Stimulated activated CD4-positive, alpha-beta T cell treated with anti-CD3 and anti-CD28 coated beads, TNF-alpha, amount 100 ng/mL, for 4 hours (primary cell): ENCODE measurements at regions not wholly inside any gene's neighbourhood (a gene's known extent, or its start where the extent isn't known, plus 50 kb on each side); places are given as distances from the start of the nearest gene placed in this dataset.
"Not testable (repeated sequence)": the region's sequence is repeated elsewhere in the genome, so short reads cannot be mapped to it uniquely, and the experiment has no call there.

ENCODE experiments used
- DNase-seq, 3 experiments: peaks; one replicate each; pipeline ENCODE4 v3.0.0-alpha.2; 2020; ENCODE audit warnings: low read depth in 3 of 3

- no peak for DNase-seq
These were observed 76.3 kb downstream of the DRAM2 start for GRCh38 chr1:111063595-111063994.

GRCh38 chr1:111062624-111063023 lies 77.3 kb downstream of the DRAM2 start:
- no peak for DNase-seq

GRCh38 chr1:111062081-111062480 lies 77.8 kb downstream of the DRAM2 start:
- DNase-seq: no peak

- no peak for DNase-seq
These were observed 85.2 kb downstream of the DRAM2 start for GRCh38 chr1:111054656-111055055.

GRCh38 chr1:111052246-111052645 lies 87.6 kb downstream of the DRAM2 start:
- no peak for DNase-seq

- not testable (repeated sequence) for DNase-seq
These were observed 84.5 kb upstream of the LRIF1 start for GRCh38 chr1:111048253-111048652.

- DNase-seq: no peak
These were observed 81.5 kb upstream of the LRIF1 start for GRCh38 chr1:111045033-111045722.

- DNase-seq: peak in 1 of 3 experiments; percentile 20
These were observed 68.7 kb upstream of the LRIF1 start for GRCh38 chr1:111032295-111032897.

- DNase-seq: peak in 2 of 3 experiments; percentile 4 to 28
These were observed 66.9 kb upstream of the LRIF1 start for GRCh38 chr1:111030590-111030989.

GRCh38 chr1:111025109-111025508 lies 61.4 kb upstream of the LRIF1 start:
- DNase-seq: no peak

GRCh38 chr1:111015222-111015621 lies 51.5 kb upstream of the LRIF1 start:
- no peak for DNase-seq
